ENCODE measurements at regions not wholly inside any gene's neighbourhood (a gene's known extent, or its start where the extent isn't known, plus 50 kb on each side); places are given as distances from the start of the nearest gene placed in this dataset.

GRCh38 chr1:222457513-222457912, 90.4 kb downstream of the HHIPL2 start:
- no peak for DNase-seq (ENCODE audit: low read depth in 1 of 2, low spot score in 2 of 2)
- H3K23me2 ChIP-seq (ENCODE audit: low read depth, low read length) = no peaks in the 10 kb centered on the region
- ChIA-PET POLR2A (ENCODE audit: partially characterized antibody) (no interaction called here), CTCF (ENCODE audit: partially characterized antibody) (no interaction called here)
- H4K5ac ChIP-seq (ENCODE audit: insufficient read length, low read depth, low read length) = no peak overlapping the region
- no peaks in the 10 kb centered on the region for H3K79me1 ChIP-seq (ENCODE audit: low read depth, low read length)
- no peak overlapping the region for H3K4me3 ChIP-seq (ENCODE audit: extremely low read depth in 1 of 4, insufficient read depth in 2 of 4, low read depth in 3 of 4, low read length in 4 of 4)
- H2AK5ac ChIP-seq (ENCODE audit: low read depth, low read length) = no peak overlapping the region
- H2BK12ac ChIP-seq (ENCODE audit: low read depth, low read length) = no peak overlapping the region
- H3K27ac ChIP-seq (ENCODE audit: low read depth, low read length) = no peak overlapping the region
- no peaks in the 10 kb centered on the region; a peak in 2 of 7 replicates for H3K4me1 ChIP-seq (replicated peaks in 1 of 4; ENCODE audit: control insufficient read depth in 3 of 4, insufficient read depth in 4 of 4, low read length in 3 of 4)
- H3K56ac ChIP-seq (replicated peaks; ENCODE audit: insufficient read length, low read depth, low read length) = no peak overlapping the region
- no peak overlapping the region for H3K4me2 ChIP-seq (ENCODE audit: insufficient read depth in 1 of 2, low read depth in 2 of 2, low read length in 2 of 2)
- H3K4ac ChIP-seq (replicated peaks; ENCODE audit: insufficient read length, low read depth, low read length) = no peak overlapping the region
- H3K14ac ChIP-seq (ENCODE audit: insufficient read length) = no peak overlapping the region
- no peak overlapping the region for H2AFZ ChIP-seq (ENCODE audit: low read length)
- H4K8ac ChIP-seq (ENCODE audit: extremely low read depth, insufficient read depth, low read length) = no peak overlapping the region
- FAIRE-seq = no peak
- H2BK120ac ChIP-seq (replicated peaks; ENCODE audit: low read depth, low read length) = no peak overlapping the region
- H3K9ac ChIP-seq (replicated peaks in 1 of 4; ENCODE audit: extremely low read depth in 1 of 4, low read depth in 3 of 4, low read length in 3 of 4) = no peak overlapping the region
- H3K27me3 ChIP-seq (replicated peaks in 1 of 4; ENCODE audit: control insufficient read depth in 3 of 4, extremely low read depth in 1 of 4, insufficient read depth in 3 of 4, low read length in 3 of 4) = no peaks in the 10 kb centered on the region
- no peak overlapping the region for H4K91ac ChIP-seq (replicated peaks; ENCODE audit: insufficient read length, low read length)
- no peaks in the 10 kb centered on the region; a peak in 1 of 8 replicates for H3K36me3 ChIP-seq (ENCODE audit: control insufficient read depth in 2 of 4, insufficient read depth in 4 of 4, low read length in 3 of 4)
- 93% methylated on average over 1 of the region's 1 CpG; no CpG with 5 or more reads in 1 of the 2 experiments for WGBS, 2 experiments (ENCODE audit: extremely low coverage in 1 of 2, insufficient coverage in 1 of 2, insufficient read length in 1 of 2, insufficient replicate concordance in 2 of 2, low coverage in 1 of 2, low lambda C conversion rate in 2 of 2, missing lambda C conversion rate in 1 of 2)
- peaks cover 15 to 17% of the 10 kb centered on the region in 2 experiments; a peak in 3 of 4 replicates for H3K9me3 ChIP-seq (ENCODE audit: insufficient read depth in 2 of 2, low read depth in 1 of 2, low read length in 1 of 2)
- no peak overlapping the region for H3K18ac ChIP-seq (ENCODE audit: extremely low read depth, low read length)
- no peaks in the 10 kb centered on the region for H4K20me1 ChIP-seq (replicated peaks in 1 of 2; ENCODE audit: control insufficient read depth in 1 of 2, insufficient read depth in 2 of 2, low read length in 2 of 2)
- H2BK20ac ChIP-seq (ENCODE audit: low read length) = no peak overlapping the region
- no peak overlapping the region for H3K23ac ChIP-seq (ENCODE audit: insufficient read length)
- no peaks in the 10 kb centered on the region for H3K79me2 ChIP-seq (ENCODE audit: control insufficient read depth in 1 of 2, insufficient read depth in 2 of 2, low read length in 2 of 2)
- no peak overlapping the region for H2BK5ac ChIP-seq (ENCODE audit: low read depth, low read length)
- no peak overlapping the region for H2BK15ac ChIP-seq (ENCODE audit: low read length)
- TF ChIP-seq KDM5A (IDR thresholded peaks at IDR 0.05; ENCODE audit: low read length) (no peak), RNF2 (IDR thresholded peaks at IDR 0.05; ENCODE audit: borderline replicate concordance, low read depth, low read length, missing control alignments, poor library complexity, severe bottlenecking) (no peak), HDAC2 (IDR thresholded peaks at IDR 0.05; ENCODE audit: borderline replicate concordance in 1 of 2, low read depth in 2 of 2, low read length in 2 of 2) (no peak), CBX5 (IDR thresholded peaks at IDR 0.05; ENCODE audit: low read depth, low read length) (no peak), SIN3A (conservative IDR thresholded peaks at IDR 0.05 in 1 of 2, IDR thresholded peaks at IDR 0.05 in 1 of 2; ENCODE audit: low read depth in 1 of 2, low read length in 2 of 2) (no peak), CBX8 (IDR thresholded peaks at IDR 0.05; ENCODE audit: borderline replicate concordance, low read depth, low read length) (no peak), JUN (IDR thresholded peaks at IDR 0.05; ENCODE audit: low read depth, low read length) (no peak), PHF8 (conservative IDR thresholded peaks at IDR 0.05; ENCODE audit: low read depth, low read length) (no peak), HDAC6 (IDR thresholded peaks at IDR 0.05; ENCODE audit: low read depth, low read length) (no peak), KDM1A (IDR thresholded peaks at IDR 0.05; ENCODE audit: borderline replicate concordance, low read length) (no peak), MAX (IDR thresholded peaks at IDR 0.05) (no peak), POLR2A (IDR thresholded peaks at IDR 0.05; ENCODE audit: control extremely low read depth in 1 of 2, low read depth in 2 of 2, low read length in 2 of 2) (no peak), EGR1 (IDR thresholded peaks at IDR 0.05; ENCODE audit: borderline replicate concordance, low read depth, low read length) (no peak), POLR2AphosphoS5 (IDR thresholded peaks at IDR 0.05; ENCODE audit: low read depth, low read length) (no peak), GTF2F1 (IDR thresholded peaks at IDR 0.05; ENCODE audit: borderline replicate concordance, low read depth, low read length) (no peak)

Measured in H1 (cell line).